ENCODE measurements at regions not wholly inside any gene's neighbourhood (a gene's known extent, or its start where the extent isn't known, plus 50 kb on each side); places are given as distances from the start of the nearest gene placed in this dataset.

DNA sequence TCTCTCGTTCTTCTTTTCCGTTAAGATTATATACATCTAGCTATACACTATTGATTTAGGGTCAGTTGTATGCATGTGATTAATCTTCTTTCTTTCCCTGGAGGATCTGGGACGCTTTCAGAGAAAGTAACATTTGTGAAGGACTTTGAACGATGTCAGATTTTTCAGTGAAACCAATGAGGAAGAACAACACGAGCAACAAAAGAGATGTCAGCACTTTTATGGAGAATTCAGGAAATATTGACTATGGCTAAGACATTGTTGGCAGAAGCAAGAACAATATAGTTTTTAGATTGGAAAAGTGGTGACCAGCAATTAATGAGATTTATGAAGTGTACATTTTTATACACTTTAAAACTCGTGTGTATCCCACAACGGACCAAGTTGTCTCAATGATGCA is 355.5 kb downstream of the TGFB2 start:
- RAD21 ChIA-PET (ENCODE audit: low non-redundant PET in 1 of 2, low total read pairs in 2 of 2, uncharacterized antibody in 2 of 2, unreplicated experiment in 2 of 2), result no interaction called here
- Histone ChIP-seq H3K4me3 (replicated peaks in 1 of 2; ENCODE audit: low read depth in 1 of 2, low read length in 2 of 2) (no peak overlapping the region), H3K36me3 (ENCODE audit: control insufficient read depth in 1 of 2, insufficient read depth in 2 of 2, low read length in 2 of 2) (no peaks in the 10 kb centered on the region), H3K9me3 (ENCODE audit: control insufficient read depth in 1 of 2, insufficient read depth in 1 of 2, low read depth in 1 of 2, low read length in 2 of 2) (no peaks in the 10 kb centered on the region), H4K20me1 (ENCODE audit: insufficient read depth) (no peaks in the 10 kb centered on the region), H2AFZ (ENCODE audit: low read depth, low read length, poor library complexity, severe bottlenecking) (no peak overlapping the region), H3K9me2 (ENCODE audit: insufficient read depth) (0 out of 2 replicates have a peak, but pooled peaks cover 2% of the 10 kb centered on the region), H3K9ac (ENCODE audit: low read length) (no peak overlapping the region), H3K27ac (ENCODE audit: low read depth, low read length) (no peak overlapping the region), H3K79me2 (ENCODE audit: insufficient read depth, low read length) (no peaks in the 10 kb centered on the region), H3K27me3 (ENCODE audit: insufficient read depth, low read length) (no peaks in the 10 kb centered on the region), H3K4me1 (ENCODE audit: control insufficient read depth in 1 of 2, insufficient read depth in 2 of 2, low read length in 2 of 2) (peaks cover 10 to 15% of the 10 kb centered on the region in 2 experiments), H3K4me2 (ENCODE audit: low read length) (no peak overlapping the region)
- DNase-seq (ENCODE audit: low read depth, low spot score), result no peak
- no peak for ATAC-seq
- POLR2A ChIA-PET, result no interaction called here
- CTCF ChIA-PET, result no interaction called here
- intact Hi-C loops (cut with micrococcal nuclease), result no loop called here
- no TSS peak for BruUV-seq (replicated peaks)
- no peak for TF ChIP-seq POLR2AphosphoS5 (IDR thresholded peaks at IDR 0.05; ENCODE audit: low read depth, low read length)
- TF ChIP-seq CTCF (IDR thresholded peaks at IDR 0.05 in 2 of 3, conservative IDR thresholded peaks at IDR 0.05 in 1 of 3; ENCODE audit: borderline replicate concordance in 1 of 3, insufficient read depth in 1 of 3, low read depth in 2 of 3, low read length in 2 of 3), result no peak
- TF ChIP-seq POLR2A (IDR thresholded peaks at IDR 0.05; ENCODE audit: borderline replicate concordance, extremely low read depth, insufficient read depth, insufficient read length), result no peak

DNA sequence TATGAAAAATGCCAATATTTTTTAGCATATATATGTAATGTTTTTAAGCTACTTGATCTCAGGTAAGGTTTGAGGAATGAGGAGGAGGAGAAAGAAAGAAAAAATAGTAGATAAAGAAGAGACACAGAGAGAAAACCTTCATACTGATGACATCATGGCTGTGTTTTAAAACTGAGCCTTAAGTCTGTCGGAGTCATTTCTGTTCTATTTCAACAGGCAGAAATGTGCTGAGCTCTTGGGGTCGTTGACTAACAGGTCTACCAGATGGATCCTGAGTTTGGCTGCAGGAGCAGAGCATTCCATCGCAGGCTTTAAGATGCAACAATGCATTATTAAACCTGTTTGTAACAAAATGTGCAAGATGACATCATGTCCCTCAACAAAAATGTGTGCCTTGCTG is 356.0 kb downstream of the TGFB2 start:
- CTCF ChIA-PET, result no interaction called here
- Histone ChIP-seq H2AFZ (ENCODE audit: low read depth, low read length, poor library complexity, severe bottlenecking) (no peak overlapping the region), H3K4me3 (replicated peaks in 1 of 2; ENCODE audit: low read depth in 1 of 2, low read length in 2 of 2) (no peak overlapping the region), H4K20me1 (ENCODE audit: insufficient read depth) (no peaks in the 10 kb centered on the region), H3K27me3 (ENCODE audit: insufficient read depth, low read length) (no peaks in the 10 kb centered on the region), H3K9me2 (ENCODE audit: insufficient read depth) (0 out of 2 replicates have a peak, but pooled peaks cover 2% of the 10 kb centered on the region), H3K27ac (ENCODE audit: low read depth, low read length) (no peak overlapping the region), H3K4me1 (ENCODE audit: control insufficient read depth in 1 of 2, insufficient read depth in 2 of 2, low read length in 2 of 2) (peaks cover 11 to 20% of the 10 kb centered on the region in 2 experiments), H3K36me3 (ENCODE audit: control insufficient read depth in 1 of 2, insufficient read depth in 2 of 2, low read length in 2 of 2) (no peaks in the 10 kb centered on the region), H3K9ac (ENCODE audit: low read length) (no peak overlapping the region), H3K79me2 (ENCODE audit: insufficient read depth, low read length) (no peaks in the 10 kb centered on the region), H3K9me3 (ENCODE audit: control insufficient read depth in 1 of 2, insufficient read depth in 1 of 2, low read depth in 1 of 2, low read length in 2 of 2) (no peaks in the 10 kb centered on the region), H3K4me2 (ENCODE audit: low read length) (no peak overlapping the region)
- RAD21 ChIA-PET (ENCODE audit: low non-redundant PET in 1 of 2, low total read pairs in 2 of 2, uncharacterized antibody in 2 of 2, unreplicated experiment in 2 of 2), result no interaction called here
- intact Hi-C loops (cut with micrococcal nuclease), result no loop called here
- ATAC-seq, result no peak
- no TSS peak for BruUV-seq (replicated peaks)
- DNase-seq (ENCODE audit: low read depth, low spot score), result no peak
- POLR2A ChIA-PET, result no interaction called here
- TF ChIP-seq RAD21 (IDR thresholded peaks at IDR 0.05; ENCODE audit: low read depth), result no peak
- TF ChIP-seq CEBPB (IDR thresholded peaks at IDR 0.05; ENCODE audit: low read depth), result no peak
- TF ChIP-seq ZBTB33 (IDR thresholded peaks at IDR 0.05; ENCODE audit: extremely low read depth, insufficient replicate concordance, low read length), result no peak
- TF ChIP-seq MAX (IDR thresholded peaks at IDR 0.05), result no peak
- TF ChIP-seq, protein P1, sequence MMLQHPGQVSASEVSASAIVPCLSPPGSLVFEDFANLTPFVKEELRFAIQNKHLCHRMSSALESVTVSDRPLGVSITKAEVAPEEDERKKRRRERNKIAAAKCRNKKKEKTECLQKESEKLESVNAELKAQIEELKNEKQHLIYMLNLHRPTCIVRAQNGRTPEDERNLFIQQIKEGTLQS (IDR thresholded peaks at IDR 0.05), result no peak
- no peak for TF ChIP-seq SP1 (IDR thresholded peaks at IDR 0.05; ENCODE audit: low read depth)
- no peak for TF ChIP-seq CTCF (IDR thresholded peaks at IDR 0.05 in 2 of 3, conservative IDR thresholded peaks at IDR 0.05 in 1 of 3; ENCODE audit: borderline replicate concordance in 1 of 3, insufficient read depth in 1 of 3, low read depth in 2 of 3, low read length in 2 of 3)
- no peak for TF ChIP-seq SRF (IDR thresholded peaks at IDR 0.05; ENCODE audit: low read depth)
- TF ChIP-seq ELF1 (IDR thresholded peaks at IDR 0.05; ENCODE audit: borderline replicate concordance, low read depth), result no peak
